ENCODE measurements at regions not wholly inside any gene's neighbourhood (a gene's known extent, or its start where the extent isn't known, plus 50 kb on each side); places are given as distances from the start of the nearest gene placed in this dataset.

DNA sequence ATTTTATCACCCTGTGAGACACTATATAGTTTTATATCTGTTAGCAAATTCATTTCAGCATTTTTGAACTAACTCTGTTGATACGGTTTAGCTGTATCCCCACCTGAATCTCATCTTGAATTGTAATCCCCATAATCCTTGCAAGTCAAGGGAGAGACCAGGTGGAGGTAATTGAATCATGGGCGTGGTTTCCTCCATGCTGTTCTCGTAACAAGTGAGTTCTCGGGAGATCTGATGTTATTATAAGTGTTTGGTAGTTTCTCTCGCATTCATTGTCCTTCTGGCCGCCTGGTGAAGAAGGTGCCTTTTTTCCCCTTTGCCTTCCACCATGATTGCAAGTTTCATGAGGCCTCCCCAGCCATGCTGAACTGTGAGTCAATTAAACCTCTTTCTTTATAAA is 53.2 kb upstream of the TMC3 start:
- no peaks in the 10 kb centered on the region for H3K9me3 ChIP-seq (replicated peaks; ENCODE audit: control insufficient read depth, insufficient read depth, low read depth, low read length)
- no peak for DNase-seq (ENCODE audit: extremely low read depth in 1 of 4, low spot score in 3 of 4)
- intact Hi-C loops (cut with micrococcal nuclease) (no loop called here), in situ Hi-C loops (cut with MboI) (no loop called here)
- WGBS (ENCODE audit: insufficient coverage, low coverage, missing lambda C conversion rate), result 6% methylated on average over 6 of the region's 6 CpGs
- no peaks in the 10 kb centered on the region for H3K4me1 ChIP-seq (replicated peaks in 1 of 2; ENCODE audit: control insufficient read depth in 2 of 2, insufficient read depth in 2 of 2, low read length in 2 of 2)
- H2AFZ ChIP-seq (ENCODE audit: low read depth, low read length), result no peak overlapping the region
- H3K79me2 ChIP-seq (ENCODE audit: control insufficient read depth, insufficient read depth, low read length), result no peaks in the 10 kb centered on the region
- no peaks in the 10 kb centered on the region for H3K36me3 ChIP-seq (ENCODE audit: control insufficient read depth, insufficient read depth, low read length)
- no peak overlapping the region for H3K9ac ChIP-seq (ENCODE audit: insufficient read depth in 1 of 2, low read depth in 2 of 2, low read length in 2 of 2)
- ATAC-seq, result no peak
- H4K20me1 ChIP-seq (replicated peaks; ENCODE audit: control insufficient read depth, insufficient read depth, low read length), result no peaks in the 10 kb centered on the region
- H3K27ac ChIP-seq (ENCODE audit: extremely low read depth, low read depth, low read length), result no peak overlapping the region
- H3K27me3 ChIP-seq (ENCODE audit: control insufficient read depth in 2 of 2, insufficient read depth in 2 of 2, low read length in 2 of 2), result no peaks in the 10 kb centered on the region; a peak in 1 of 5 replicates
- ChIA-PET POLR2A (interaction anchor here (0.8 kb wide), 1 partner anchor 20 kb away, joined by 3 read pairs; no protein-coding TSS in a partner anchor), CTCF (ENCODE audit: low intra/inter-chr PET ratio) (no interaction called here)
- no TSS peak for BruUV-seq (replicated peaks)
- no peaks in the 10 kb centered on the region for H3K9me1 ChIP-seq (ENCODE audit: control insufficient read depth, insufficient read depth, low read length)
- no peak for FAIRE-seq
- no peak overlapping the region for H3K4me3 ChIP-seq
- H3K4me2 ChIP-seq (ENCODE audit: insufficient read depth, low read length), result no peak overlapping the region
- TF ChIP-seq, protein P1, sequence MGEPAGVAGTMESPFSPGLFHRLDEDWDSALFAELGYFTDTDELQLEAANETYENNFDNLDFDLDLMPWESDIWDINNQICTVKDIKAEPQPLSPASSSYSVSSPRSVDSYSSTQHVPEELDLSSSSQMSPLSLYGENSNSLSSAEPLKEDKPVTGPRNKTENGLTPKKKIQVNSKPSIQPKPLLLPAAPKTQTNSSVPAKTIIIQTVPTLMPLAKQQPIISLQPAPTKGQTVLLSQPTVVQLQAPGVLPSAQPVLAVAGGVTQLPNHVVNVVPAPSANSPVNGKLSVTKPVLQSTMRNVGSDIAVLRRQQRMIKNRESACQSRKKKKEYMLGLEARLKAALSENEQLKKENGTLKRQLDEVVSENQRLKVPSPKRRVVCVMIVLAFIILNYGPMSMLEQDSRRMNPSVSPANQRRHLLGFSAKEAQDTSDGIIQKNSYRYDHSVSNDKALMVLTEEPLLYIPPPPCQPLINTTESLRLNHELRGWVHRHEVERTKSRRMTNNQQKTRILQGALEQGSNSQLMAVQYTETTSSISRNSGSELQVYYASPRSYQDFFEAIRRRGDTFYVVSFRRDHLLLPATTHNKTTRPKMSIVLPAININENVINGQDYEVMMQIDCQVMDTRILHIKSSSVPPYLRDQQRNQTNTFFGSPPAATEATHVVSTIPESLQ (CRISPR knock-in tag; IDR thresholded peaks at IDR 0.05), result no peak
- TF ChIP-seq, protein P2, sequence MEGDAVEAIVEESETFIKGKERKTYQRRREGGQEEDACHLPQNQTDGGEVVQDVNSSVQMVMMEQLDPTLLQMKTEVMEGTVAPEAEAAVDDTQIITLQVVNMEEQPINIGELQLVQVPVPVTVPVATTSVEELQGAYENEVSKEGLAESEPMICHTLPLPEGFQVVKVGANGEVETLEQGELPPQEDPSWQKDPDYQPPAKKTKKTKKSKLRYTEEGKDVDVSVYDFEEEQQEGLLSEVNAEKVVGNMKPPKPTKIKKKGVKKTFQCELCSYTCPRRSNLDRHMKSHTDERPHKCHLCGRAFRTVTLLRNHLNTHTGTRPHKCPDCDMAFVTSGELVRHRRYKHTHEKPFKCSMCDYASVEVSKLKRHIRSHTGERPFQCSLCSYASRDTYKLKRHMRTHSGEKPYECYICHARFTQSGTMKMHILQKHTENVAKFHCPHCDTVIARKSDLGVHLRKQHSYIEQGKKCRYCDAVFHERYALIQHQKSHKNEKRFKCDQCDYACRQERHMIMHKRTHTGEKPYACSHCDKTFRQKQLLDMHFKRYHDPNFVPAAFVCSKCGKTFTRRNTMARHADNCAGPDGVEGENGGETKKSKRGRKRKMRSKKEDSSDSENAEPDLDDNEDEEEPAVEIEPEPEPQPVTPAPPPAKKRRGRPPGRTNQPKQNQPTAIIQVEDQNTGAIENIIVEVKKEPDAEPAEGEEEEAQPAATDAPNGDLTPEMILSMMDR (IDR thresholded peaks at IDR 0.05 in 2 of 3, conservative IDR thresholded peaks at IDR 0.05 in 1 of 3; ENCODE audit: insufficient read depth in 2 of 3, low read depth in 1 of 3, low read length in 3 of 3), result no peak
- TF ChIP-seq GTF2A2 (tag; IDR thresholded peaks at IDR 0.05), result no peak
- no peak for TF ChIP-seq HMGXB4 (CRISPR knock-in tag; IDR thresholded peaks at IDR 0.05)
- no peak for TF ChIP-seq KDM1A (IDR thresholded peaks at IDR 0.05)
- no peak for TF ChIP-seq CBX8 (IDR thresholded peaks at IDR 0.05; ENCODE audit: borderline replicate concordance, extremely low read depth, low read depth, low read length, poor library complexity, severe bottlenecking)
- TF ChIP-seq, protein P3, sequence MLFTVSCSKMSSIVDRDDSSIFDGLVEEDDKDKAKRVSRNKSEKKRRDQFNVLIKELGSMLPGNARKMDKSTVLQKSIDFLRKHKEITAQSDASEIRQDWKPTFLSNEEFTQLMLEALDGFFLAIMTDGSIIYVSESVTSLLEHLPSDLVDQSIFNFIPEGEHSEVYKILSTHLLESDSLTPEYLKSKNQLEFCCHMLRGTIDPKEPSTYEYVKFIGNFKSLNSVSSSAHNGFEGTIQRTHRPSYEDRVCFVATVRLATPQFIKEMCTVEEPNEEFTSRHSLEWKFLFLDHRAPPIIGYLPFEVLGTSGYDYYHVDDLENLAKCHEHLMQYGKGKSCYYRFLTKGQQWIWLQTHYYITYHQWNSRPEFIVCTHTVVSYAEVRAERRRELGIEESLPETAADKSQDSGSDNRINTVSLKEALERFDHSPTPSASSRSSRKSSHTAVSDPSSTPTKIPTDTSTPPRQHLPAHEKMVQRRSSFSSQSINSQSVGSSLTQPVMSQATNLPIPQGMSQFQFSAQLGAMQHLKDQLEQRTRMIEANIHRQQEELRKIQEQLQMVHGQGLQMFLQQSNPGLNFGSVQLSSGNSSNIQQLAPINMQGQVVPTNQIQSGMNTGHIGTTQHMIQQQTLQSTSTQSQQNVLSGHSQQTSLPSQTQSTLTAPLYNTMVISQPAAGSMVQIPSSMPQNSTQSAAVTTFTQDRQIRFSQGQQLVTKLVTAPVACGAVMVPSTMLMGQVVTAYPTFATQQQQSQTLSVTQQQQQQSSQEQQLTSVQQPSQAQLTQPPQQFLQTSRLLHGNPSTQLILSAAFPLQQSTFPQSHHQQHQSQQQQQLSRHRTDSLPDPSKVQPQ (CRISPR knock-in tag; IDR thresholded peaks at IDR 0.05; ENCODE audit: borderline replicate concordance), result no peak
- no peak for TF ChIP-seq MNT (conservative IDR thresholded peaks at IDR 0.05)
- TF ChIP-seq HDGF (IDR thresholded peaks at IDR 0.05), result no peak
- no peak for TF ChIP-seq EP300 (IDR thresholded peaks at IDR 0.05; ENCODE audit: low read length)
- TF ChIP-seq RBM14 (IDR thresholded peaks at IDR 0.05; ENCODE audit: borderline replicate concordance, insufficient read depth, low read depth, low read length), result no peak
- TF ChIP-seq NBN (IDR thresholded peaks at IDR 0.05; ENCODE audit: low read depth), result no peak
